PC-3 (cell line): ENCODE measurements at regions not wholly inside any gene's neighbourhood (a gene's known extent, or its start where the extent isn't known, plus 50 kb on each side); places are given as distances from the start of the nearest gene placed in this dataset.

Experiments
- ATAC-seq: fragments of 200-7000 bp; cut with Tn5 transposase; 2 replicates; pipeline ENCODE4 v1.9.1; 2020; ENCODE audit warnings: mild to moderate bottlenecking, moderate library complexity
- BruUV-seq: library from RNA; stranded (reverse); fragments of 400-500 nt; replicated peaks from 2 replicates; lab custom pipeline; 2021; lab: Mats Ljungman, UMichigan
- CTCF ChIA-PET: fragments of 300-600 bp; sonication (Branson Sonifier 250); formaldehyde crosslinking; loops from one replicate; lab custom pipeline; 2022; ENCODE audit warnings: antibody characterized with exemption; lab: Charles Lee
- POLR2A ChIA-PET: fragments of 300-600 bp; sonication (Branson Sonifier 250); formaldehyde crosslinking; loops from one replicate; lab custom pipeline; 2022; ENCODE audit warnings: antibody characterized with exemption; ENCODE audit not compliant: unreplicated experiment; lab: Charles Lee
- DNase-seq: peaks from one replicate; pipeline ENCODE4 v3.0.0-alpha.2; 2015
- H2AFZ ChIP-seq: fragments of 300-600 bp; sonication (generic); 2 replicates; pipeline ENCODE4 v1.6.0; 2016; ENCODE audit warnings: antibody characterized with exemption, low read length
- H3F3A ChIP-seq: fragments of 300-600 bp; sonication (generic); one replicate; pipeline ENCODE4 v1.6.0; 2017; ENCODE audit warnings: antibody characterized with exemption, low read length, control low read depth, mild to moderate bottlenecking; ENCODE audit not compliant: unreplicated experiment
- H3K27ac ChIP-seq: fragments of 300-600 bp; sonication (generic); 2 replicates; pipeline ENCODE4 v1.5.1; 2016; ENCODE audit warnings: mild to moderate bottlenecking, low read length
- H3K27me3 ChIP-seq: fragments of 300-600 bp; sonication (generic); 2 replicates; pipeline ENCODE4 v1.6.1; 2016; ENCODE audit warnings: low read length, mixed read lengths
- H3K36me3 ChIP-seq: fragments of 300-600 bp; sonication (generic); 2 replicates; pipeline ENCODE4 v1.6.1; 2016; ENCODE audit warnings: low read depth, mixed run types, low read length, mixed read lengths
- H3K4me1 ChIP-seq: fragments of 300-600 bp; sonication (generic); 2 replicates; pipeline ENCODE4 v1.5.1; 2016; ENCODE audit warnings: low read length; ENCODE audit not compliant: insufficient read depth
- H3K4me2 ChIP-seq: fragments of 300-600 bp; sonication (generic); 2 replicates; pipeline ENCODE4 v1.6.0; 2016; ENCODE audit warnings: low read length
- H3K4me3 ChIP-seq: fragments of 300-600 bp; sonication (generic); 2 replicates; pipeline ENCODE4 v1.5.1; 2016; ENCODE audit warnings: mild to moderate bottlenecking, low read length, mixed read lengths
- H3K79me2 ChIP-seq: fragments of 300-600 bp; sonication (generic); 2 replicates; pipeline ENCODE4 v1.6.1; 2017; ENCODE audit warnings: low read length, mixed read lengths
- H3K9ac ChIP-seq: fragments of 300-600 bp; sonication (generic); 2 replicates; pipeline ENCODE4 v1.6.0; 2016; ENCODE audit warnings: mild to moderate bottlenecking, low read length
- H3K9me2 ChIP-seq: fragments of 300-600 bp; sonication (generic); replicated peaks from 2 replicates; pipeline ENCODE4 v1.6.1; 2016; ENCODE audit warnings: mixed run types, low read length, mixed read lengths
- H3K9me3 ChIP-seq: fragments of 300-600 bp; sonication (generic); 2 replicates; pipeline ENCODE4 v1.6.1; 2016; ENCODE audit warnings: low read length, mixed read lengths
- H4K20me1 ChIP-seq: fragments of 300-600 bp; sonication (generic); 2 replicates; pipeline ENCODE4 v1.6.1; 2016; ENCODE audit warnings: low read length, mixed read lengths
- CTCF ChIP-seq: fragments of 300-600 bp; sonication (generic); conservative IDR thresholded peaks from 2 replicates; pipeline ENCODE4 v1.5.1; 2017; ENCODE audit warnings: antibody characterized with exemption, low read depth, mild to moderate bottlenecking, low read length
- EZH2 ChIP-seq: fragments of 300-600 bp; sonication (generic); IDR thresholded peaks from one replicate; pipeline ENCODE4 v1.6.1; 2017; ENCODE audit warnings: antibody characterized with exemption, mild to moderate bottlenecking, low read length; ENCODE audit not compliant: unreplicated experiment
- EZH2phosphoT487 ChIP-seq: fragments of 300-600 bp; sonication (generic); IDR thresholded peaks from 2 replicates; pipeline ENCODE4 v1.6.1; 2018; ENCODE audit warnings: mild to moderate bottlenecking, antibody characterized with exemption, low read length, borderline replicate concordance
- intact Hi-C: fragments of 100-400 bp; cut with micrococcal nuclease; formaldehyde crosslinking; loops from 2 replicates; pipeline ENCODE4 v1.9.0; 2023

- Histone ChIP-seq H3K79me2 (no peaks in the 10 kb centered on the region), H3F3A (no peaks in the 10 kb centered on the region), H3K36me3 (no peaks in the 10 kb centered on the region), H3K9me2 (no peaks in the 10 kb centered on the region), H4K20me1 (no peaks in the 10 kb centered on the region), H3K4me1 (peaks cover 17% of the 10 kb centered on the region), H3K27ac (peak overlapping the region; percentile 44), H3K4me3 (no peak overlapping the region), H3K27me3 (no peaks in the 10 kb centered on the region), H3K9ac (no peak overlapping the region; the same call in 1 of the 2 replicates), H3K9me3 (no peaks in the 10 kb centered on the region; the same call in 1 of the 2 replicates), H2AFZ (no peak overlapping the region), H3K4me2 (peak overlapping the region; percentile 68)
- DNase-seq (peak; percentile 86), ATAC-seq (peak; percentile 96)
- intact Hi-C loops, result loop anchor here (1.0 to 10.0 kb wide), 5 partner anchors 20 to 1812 kb away; no protein-coding TSS in a partner anchor
- no TSS peak for BruUV-seq
- TF ChIP-seq CTCF (no peak), EZH2 (no peak), EZH2phosphoT487 (no peak)
- POLR2A ChIA-PET, result no interaction called here
- CTCF ChIA-PET, result interaction anchor here (0.6 kb wide), 1 partner anchor 279 kb away, joined by 3 read pairs; no protein-coding TSS in a partner anchor
These were observed 1601.9 kb downstream of the REEP3 start for GRCh38 chr10:65123120-65123519.

GRCh38 chr10:65125212-65125611, 1604.0 kb downstream of the REEP3 start:
- peak; percentile 23 for DNase-seq
- Histone ChIP-seq H3K4me2 (no peak overlapping the region), H3K4me1 (peaks cover 17% of the 10 kb centered on the region), H3K9ac (no peak overlapping the region), H3K9me3 (no peaks in the 10 kb centered on the region; the same call in 1 of the 2 replicates), H2AFZ (no peak overlapping the region), H3F3A (no peaks in the 10 kb centered on the region), H3K79me2 (no peaks in the 10 kb centered on the region), H3K9me2 (no peaks in the 10 kb centered on the region), H4K20me1 (no peaks in the 10 kb centered on the region), H3K27me3 (no peaks in the 10 kb centered on the region), H3K4me3 (no peak overlapping the region), H3K36me3 (no peaks in the 10 kb centered on the region), H3K27ac (no peak overlapping the region)
- ATAC-seq, result peak; percentile 38
- intact Hi-C loops, result loop anchor here (10.0 kb wide), 2 partner anchors 150 to 1810 kb away; no protein-coding TSS in a partner anchor
- POLR2A ChIA-PET, result no interaction called here
- no peak for TF ChIP-seq CTCF
- TF ChIP-seq EZH2, result no peak
- TF ChIP-seq EZH2phosphoT487, result no peak
- CTCF ChIA-PET, result no interaction called here
- no TSS peak for BruUV-seq

- POLR2A ChIA-PET, result no interaction called here
- DNase-seq (no peak), ATAC-seq (no peak)
- CTCF ChIA-PET, result no interaction called here
- H3K9ac ChIP-seq, result no peak overlapping the region
- no peaks in the 10 kb centered on the region for H3K9me2 ChIP-seq
- no TSS peak for BruUV-seq
- H2AFZ ChIP-seq, result no peak overlapping the region
- H3K27me3 ChIP-seq, result no peaks in the 10 kb centered on the region
- H3K4me3 ChIP-seq, result no peak overlapping the region
- peaks cover 17% of the 10 kb centered on the region for H3K4me1 ChIP-seq
- no peaks in the 10 kb centered on the region for H4K20me1 ChIP-seq
- no peaks in the 10 kb centered on the region for H3F3A ChIP-seq
- intact Hi-C loops, result loop anchor here (10.0 kb wide), 2 partner anchors 149 to 1809 kb away; no protein-coding TSS in a partner anchor
- H3K27ac ChIP-seq, result no peak overlapping the region
- no peaks in the 10 kb centered on the region for H3K79me2 ChIP-seq
- no peak overlapping the region for H3K4me2 ChIP-seq
- H3K9me3 ChIP-seq, result no peaks in the 10 kb centered on the region
- TF ChIP-seq EZH2, result no peak
- no peak for TF ChIP-seq EZH2phosphoT487
- TF ChIP-seq CTCF, result no peak
- H3K36me3 ChIP-seq, result no peaks in the 10 kb centered on the region
These were observed 1605.1 kb downstream of the REEP3 start for GRCh38 chr10:65126288-65126687.
